OCI-LY7 (cell line): ENCODE measurements at regions not wholly inside any gene's neighbourhood (a gene's known extent, or its start where the extent isn't known, plus 50 kb on each side); places are given as distances from the start of the nearest gene placed in this dataset.

Source experiments
- CTCF ChIP-seq: fragments of 200-600 bp; sonication (generic); conservative IDR thresholded peaks from 2 replicates; pipeline ENCODE4 v1.5.1; 2014; ENCODE audit warnings: mild to moderate bottlenecking, antibody characterized with exemption, low read length, moderate library complexity, mixed read lengths
- EZH2phosphoT487 ChIP-seq: fragments of 200-600 bp; sonication (generic); IDR thresholded peaks from 2 replicates; pipeline ENCODE4 v1.6.1; 2018; ENCODE audit warnings: low read depth, borderline replicate concordance, mild to moderate bottlenecking, mixed run types, antibody characterized with exemption, low read length, moderate library complexity, mixed read lengths

DNA sequence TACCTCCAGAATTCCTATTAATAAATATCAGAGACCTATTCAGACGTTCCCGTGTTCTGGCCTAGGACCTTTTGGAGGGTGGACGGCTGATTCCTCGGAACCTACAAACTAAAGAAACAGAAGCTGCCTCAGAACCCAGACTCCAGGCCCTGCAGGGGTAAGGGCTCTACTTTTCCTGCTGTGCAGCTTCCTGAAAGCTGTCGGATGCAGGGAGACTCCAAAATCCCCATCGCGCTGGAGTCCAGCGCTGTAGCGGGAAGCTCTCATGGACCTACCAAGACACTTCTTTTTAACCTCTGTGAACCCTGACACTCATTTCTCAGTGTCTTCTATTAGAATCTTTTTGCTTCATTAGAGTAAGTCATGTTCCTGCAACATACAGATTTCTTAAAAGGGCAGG lies 244.5 kb upstream of the PITRM1 start:
- TF ChIP-seq CTCF (no peak), EZH2phosphoT487 (no peak)
